Vagina (tissue), 2 donors: ENCODE measurements at regions not wholly inside any gene's neighbourhood (a gene's known extent, or its start where the extent isn't known, plus 50 kb on each side); places are given as distances from the start of the nearest gene placed in this dataset.

Experiments
- DNase-seq, 2 donors: peaks; one replicate each; pipeline ENCODE4 v3.0.0-alpha.2; 2017; ENCODE audit errors: extremely low spot score in 2 of 2
- H3K27ac ChIP-seq: fragments of 200-600 bp; sonication (generic); one replicate; pipeline ENCODE4 v1.5.1; 2019
- H3K27me3 ChIP-seq: fragments of 200-600 bp; sonication (generic); one replicate; pipeline ENCODE4 v1.5.1; 2019
- H3K36me3 ChIP-seq, 2 donors: fragments of 200-600 bp; sonication (generic); one replicate each; pipeline ENCODE4 v1.5.1; 2017 to 2019
- H3K4me1 ChIP-seq: fragments of 200-600 bp; sonication (generic); one replicate; pipeline ENCODE4 v1.5.1; 2019
- H3K4me3 ChIP-seq, 2 donors: fragments of 200-600 bp; sonication (generic); 1 replicate in 1 of 2; 2 replicates in 1 of 2; pipeline ENCODE4 v1.5.1; 2016 to 2019
- H3K9me3 ChIP-seq: fragments of 200-600 bp; sonication (generic); one replicate; pipeline ENCODE4 v1.5.1; 2019
- POLR2A ChIP-seq, 2 donors: fragments of 450-650 bp; IDR thresholded peaks; one replicate each; pipeline ENCODE4 v1.6.1; 2017; ENCODE audit warnings: antibody characterized with exemption in 2 of 2, mild to moderate bottlenecking in 2 of 2, moderate library complexity in 2 of 2
- POLR2AphosphoS5 ChIP-seq, 2 donors: sonication (generic); formaldehyde crosslinking; IDR thresholded peaks; one replicate each; pipeline ENCODE4 v1.9.0; 2017; ENCODE audit warnings: antibody characterized with exemption in 2 of 2, mild to moderate bottlenecking in 2 of 2, low read depth in 1 of 2; ENCODE audit not compliant: insufficient read depth in 1 of 2
- intact Hi-C: fragments of 100-400 bp; cut with DNase I; formaldehyde crosslinking; loops from one replicate; pipeline ENCODE4 v1.15.1; 2023
- TF ChIP-seq, protein P1 (sequence below), 3 experiments: fragments of 450-650 bp in 2 of 3; fragments of 200-600 bp in 1 of 3; sonication (generic) in 1 of 3; IDR thresholded peaks; one replicate each; pipeline ENCODE4 v1.5.1; 2017 to 2019; ENCODE audit warnings: antibody characterized with exemption in 3 of 3, mild to moderate bottlenecking in 2 of 3, moderate library complexity in 2 of 3

GRCh38 chr6:147881432-147881831, 372.9 kb downstream of the SAMD5 start:
- Histone ChIP-seq H3K4me3 (no peak overlapping the region), H3K27me3 (no peaks in the 10 kb centered on the region), H3K9me3 (no peaks in the 10 kb centered on the region), H3K27ac (no peak overlapping the region), H3K4me1 (no peaks in the 10 kb centered on the region), H3K36me3 (no peaks in the 10 kb centered on the region)
- intact Hi-C loops = no loop called here
- no peak for DNase-seq
- TF ChIP-seq POLR2A (IDR thresholded peaks at IDR 0.05) (no peak), POLR2AphosphoS5 (IDR thresholded peaks at IDR 0.05; ENCODE audit: insufficient read depth in 1 of 2, low read depth in 1 of 2) (no peak)
- TF ChIP-seq, protein P1, sequence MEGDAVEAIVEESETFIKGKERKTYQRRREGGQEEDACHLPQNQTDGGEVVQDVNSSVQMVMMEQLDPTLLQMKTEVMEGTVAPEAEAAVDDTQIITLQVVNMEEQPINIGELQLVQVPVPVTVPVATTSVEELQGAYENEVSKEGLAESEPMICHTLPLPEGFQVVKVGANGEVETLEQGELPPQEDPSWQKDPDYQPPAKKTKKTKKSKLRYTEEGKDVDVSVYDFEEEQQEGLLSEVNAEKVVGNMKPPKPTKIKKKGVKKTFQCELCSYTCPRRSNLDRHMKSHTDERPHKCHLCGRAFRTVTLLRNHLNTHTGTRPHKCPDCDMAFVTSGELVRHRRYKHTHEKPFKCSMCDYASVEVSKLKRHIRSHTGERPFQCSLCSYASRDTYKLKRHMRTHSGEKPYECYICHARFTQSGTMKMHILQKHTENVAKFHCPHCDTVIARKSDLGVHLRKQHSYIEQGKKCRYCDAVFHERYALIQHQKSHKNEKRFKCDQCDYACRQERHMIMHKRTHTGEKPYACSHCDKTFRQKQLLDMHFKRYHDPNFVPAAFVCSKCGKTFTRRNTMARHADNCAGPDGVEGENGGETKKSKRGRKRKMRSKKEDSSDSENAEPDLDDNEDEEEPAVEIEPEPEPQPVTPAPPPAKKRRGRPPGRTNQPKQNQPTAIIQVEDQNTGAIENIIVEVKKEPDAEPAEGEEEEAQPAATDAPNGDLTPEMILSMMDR (IDR thresholded peaks at IDR 0.05) = no peak

GRCh38 chr6:147888374-147888773, 379.9 kb downstream of the SAMD5 start:
- no peak for DNase-seq

GRCh38 chr6:147891671-147892070, 383.2 kb downstream of the SAMD5 start:
- Histone ChIP-seq H3K27ac (no peak overlapping the region), H3K4me3 (no peak overlapping the region), H3K4me1 (no peaks in the 10 kb centered on the region), H3K36me3 (no peaks in the 10 kb centered on the region), H3K27me3 (no peaks in the 10 kb centered on the region), H3K9me3 (no peaks in the 10 kb centered on the region)
- TF ChIP-seq POLR2AphosphoS5 (IDR thresholded peaks at IDR 0.05; ENCODE audit: insufficient read depth in 1 of 2, low read depth in 1 of 2) = no peak
- TF ChIP-seq, protein P1 (IDR thresholded peaks at IDR 0.05) = no peak
- no peak for TF ChIP-seq POLR2A (IDR thresholded peaks at IDR 0.05)
- no peak for DNase-seq
- intact Hi-C loops = no loop called here

More at GRCh38 chr6:147888374-147888773, 379.9 kb downstream of the SAMD5 start:
- Histone ChIP-seq H3K4me3 (no peak overlapping the region), H3K36me3 (no peaks in the 10 kb centered on the region), H3K27me3 (no peaks in the 10 kb centered on the region), H3K4me1 (no peaks in the 10 kb centered on the region), H3K9me3 (no peaks in the 10 kb centered on the region), H3K27ac (no peak overlapping the region)
- TF ChIP-seq POLR2A (IDR thresholded peaks at IDR 0.05) (no peak), POLR2AphosphoS5 (IDR thresholded peaks at IDR 0.05; ENCODE audit: insufficient read depth in 1 of 2, low read depth in 1 of 2) (no peak)
- TF ChIP-seq, protein P1 (IDR thresholded peaks at IDR 0.05) = no peak
- intact Hi-C loops = no loop called here

GRCh38 chr6:147892476-147892875, 384.0 kb downstream of the SAMD5 start:
- intact Hi-C loops = no loop called here
- Histone ChIP-seq H3K9me3 (no peaks in the 10 kb centered on the region), H3K27ac (no peak overlapping the region), H3K4me1 (no peaks in the 10 kb centered on the region), H3K27me3 (no peaks in the 10 kb centered on the region), H3K36me3 (no peaks in the 10 kb centered on the region), H3K4me3 (no peak overlapping the region)
- DNase-seq = no peak
- TF ChIP-seq POLR2AphosphoS5 (IDR thresholded peaks at IDR 0.05; ENCODE audit: insufficient read depth in 1 of 2, low read depth in 1 of 2) = no peak
- no peak for TF ChIP-seq POLR2A (IDR thresholded peaks at IDR 0.05)
- TF ChIP-seq, protein P1 (IDR thresholded peaks at IDR 0.05) = no peak

DNA sequence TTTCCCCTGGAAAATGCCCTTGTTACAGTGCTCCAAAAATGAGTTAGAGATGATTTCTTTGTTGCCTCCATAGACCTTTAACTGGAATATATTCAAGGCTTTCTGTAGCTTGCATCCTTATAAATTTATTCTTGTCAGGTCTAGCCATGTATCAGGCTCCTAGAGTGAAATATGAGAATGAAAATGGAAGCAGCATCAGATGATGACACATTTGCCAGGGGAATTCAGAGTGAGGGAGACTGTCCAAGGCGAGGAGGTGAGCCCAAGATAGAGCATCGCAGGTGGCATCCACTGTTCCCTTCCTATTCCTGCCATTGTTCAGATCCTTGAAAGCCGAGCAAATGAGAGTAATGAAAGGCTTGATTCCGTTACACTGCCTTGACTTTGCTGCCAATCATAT, 386.8 kb downstream of the SAMD5 start:
- no peak for TF ChIP-seq POLR2AphosphoS5 (IDR thresholded peaks at IDR 0.05; ENCODE audit: insufficient read depth in 1 of 2, low read depth in 1 of 2)
- TF ChIP-seq, protein P1 (IDR thresholded peaks at IDR 0.05) = no peak
- no peak for TF ChIP-seq POLR2A (IDR thresholded peaks at IDR 0.05)
- Histone ChIP-seq H3K36me3 (no peaks in the 10 kb centered on the region), H3K4me3 (no peak overlapping the region), H3K4me1 (no peaks in the 10 kb centered on the region), H3K27me3 (no peaks in the 10 kb centered on the region), H3K27ac (no peak overlapping the region), H3K9me3 (no peaks in the 10 kb centered on the region)
- no peak for DNase-seq
- intact Hi-C loops = no loop called here
